ENCODE measurements at regions not wholly inside any gene's neighbourhood (a gene's known extent, or its start where the extent isn't known, plus 50 kb on each side); places are given as distances from the start of the nearest gene placed in this dataset.

- H3K9me3 ChIP-seq (ENCODE audit: control insufficient read depth, insufficient read depth, low read depth, low read length) = no peaks in the 10 kb centered on the region
- no peaks in the 10 kb centered on the region for H3K4me1 ChIP-seq (ENCODE audit: control insufficient read depth, insufficient read depth, low read length)
- H3K27ac ChIP-seq (ENCODE audit: extremely low read depth, low read depth, low read length) = no peak overlapping the region
- TF ChIP-seq, protein P1, sequence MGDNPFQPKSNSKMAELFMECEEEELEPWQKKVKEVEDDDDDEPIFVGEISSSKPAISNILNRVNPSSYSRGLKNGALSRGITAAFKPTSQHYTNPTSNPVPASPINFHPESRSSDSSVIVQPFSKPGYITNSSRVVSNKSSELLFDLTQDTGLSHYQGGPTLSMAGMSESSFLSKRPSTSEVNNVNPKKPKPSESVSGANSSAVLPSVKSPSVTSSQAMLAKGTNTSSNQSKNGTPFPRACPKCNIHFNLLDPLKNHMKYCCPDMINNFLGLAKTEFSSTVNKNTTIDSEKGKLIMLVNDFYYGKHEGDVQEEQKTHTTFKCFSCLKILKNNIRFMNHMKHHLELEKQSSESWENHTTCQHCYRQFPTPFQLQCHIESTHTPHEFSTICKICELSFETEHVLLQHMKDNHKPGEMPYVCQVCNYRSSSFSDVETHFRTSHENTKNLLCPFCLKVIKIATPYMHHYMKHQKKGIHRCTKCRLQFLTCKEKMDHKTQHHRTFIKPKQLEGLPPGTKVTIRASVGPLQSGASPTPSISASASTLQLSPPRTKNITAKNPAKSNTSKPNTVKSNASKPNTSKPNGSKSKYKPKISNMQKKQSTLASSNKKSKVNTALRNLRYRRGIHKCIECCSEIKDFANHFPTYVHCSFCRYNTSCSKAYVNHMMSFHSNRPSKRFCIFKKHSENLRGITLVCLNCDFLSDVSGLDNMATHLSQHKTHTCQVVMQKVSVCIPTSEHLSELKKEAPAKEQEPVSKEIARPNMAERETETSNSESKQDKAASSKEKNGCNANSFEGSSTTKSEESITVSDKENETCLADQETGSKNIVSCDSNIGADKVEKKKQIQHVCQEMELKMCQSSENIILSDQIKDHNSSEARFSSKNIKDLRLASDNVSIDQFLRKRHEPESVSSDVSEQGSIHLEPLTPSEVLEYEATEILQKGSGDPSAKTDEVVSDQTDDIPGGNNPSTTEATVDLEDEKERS (tag by site-specific recombination; IDR thresholded peaks at IDR 0.05) = no peak
- no peak for TF ChIP-seq ZNF561 (tag by site-specific recombination; IDR thresholded peaks at IDR 0.05; ENCODE audit: borderline replicate concordance)
- TF ChIP-seq, protein P2, sequence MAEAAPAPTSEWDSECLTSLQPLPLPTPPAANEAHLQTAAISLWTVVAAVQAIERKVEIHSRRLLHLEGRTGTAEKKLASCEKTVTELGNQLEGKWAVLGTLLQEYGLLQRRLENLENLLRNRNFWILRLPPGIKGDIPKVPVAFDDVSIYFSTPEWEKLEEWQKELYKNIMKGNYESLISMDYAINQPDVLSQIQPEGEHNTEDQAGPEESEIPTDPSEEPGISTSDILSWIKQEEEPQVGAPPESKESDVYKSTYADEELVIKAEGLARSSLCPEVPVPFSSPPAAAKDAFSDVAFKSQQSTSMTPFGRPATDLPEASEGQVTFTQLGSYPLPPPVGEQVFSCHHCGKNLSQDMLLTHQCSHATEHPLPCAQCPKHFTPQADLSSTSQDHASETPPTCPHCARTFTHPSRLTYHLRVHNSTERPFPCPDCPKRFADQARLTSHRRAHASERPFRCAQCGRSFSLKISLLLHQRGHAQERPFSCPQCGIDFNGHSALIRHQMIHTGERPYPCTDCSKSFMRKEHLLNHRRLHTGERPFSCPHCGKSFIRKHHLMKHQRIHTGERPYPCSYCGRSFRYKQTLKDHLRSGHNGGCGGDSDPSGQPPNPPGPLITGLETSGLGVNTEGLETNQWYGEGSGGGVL (tag by site-specific recombination; IDR thresholded peaks at IDR 0.05) = no peak
- no peak for TF ChIP-seq REPIN1 (tag by site-specific recombination; IDR thresholded peaks at IDR 0.05; ENCODE audit: low read depth)
- no peak for TF ChIP-seq ZNF239 (tag by site-specific recombination; IDR thresholded peaks at IDR 0.05)
- no peak for TF ChIP-seq ZBTB48 (tag by site-specific recombination; IDR thresholded peaks at IDR 0.05)
- TF ChIP-seq TRIM28 (IDR thresholded peaks at IDR 0.05; ENCODE audit: borderline replicate concordance, low read length) = no peak
- TF ChIP-seq ZNF174 (tag by site-specific recombination; IDR thresholded peaks at IDR 0.05) = no peak
- TF ChIP-seq ZNF138 (tag by site-specific recombination; IDR thresholded peaks at IDR 0.05; ENCODE audit: borderline replicate concordance) = no peak
- TF ChIP-seq ZNF133 (tag by site-specific recombination; IDR thresholded peaks at IDR 0.05) = no peak
- no peak for TF ChIP-seq ZBTB20 (tag by site-specific recombination; IDR thresholded peaks at IDR 0.05)
- no peak for TF ChIP-seq ZNF433 (tag by site-specific recombination; IDR thresholded peaks at IDR 0.05; ENCODE audit: low read depth)
- TF ChIP-seq, protein P3, sequence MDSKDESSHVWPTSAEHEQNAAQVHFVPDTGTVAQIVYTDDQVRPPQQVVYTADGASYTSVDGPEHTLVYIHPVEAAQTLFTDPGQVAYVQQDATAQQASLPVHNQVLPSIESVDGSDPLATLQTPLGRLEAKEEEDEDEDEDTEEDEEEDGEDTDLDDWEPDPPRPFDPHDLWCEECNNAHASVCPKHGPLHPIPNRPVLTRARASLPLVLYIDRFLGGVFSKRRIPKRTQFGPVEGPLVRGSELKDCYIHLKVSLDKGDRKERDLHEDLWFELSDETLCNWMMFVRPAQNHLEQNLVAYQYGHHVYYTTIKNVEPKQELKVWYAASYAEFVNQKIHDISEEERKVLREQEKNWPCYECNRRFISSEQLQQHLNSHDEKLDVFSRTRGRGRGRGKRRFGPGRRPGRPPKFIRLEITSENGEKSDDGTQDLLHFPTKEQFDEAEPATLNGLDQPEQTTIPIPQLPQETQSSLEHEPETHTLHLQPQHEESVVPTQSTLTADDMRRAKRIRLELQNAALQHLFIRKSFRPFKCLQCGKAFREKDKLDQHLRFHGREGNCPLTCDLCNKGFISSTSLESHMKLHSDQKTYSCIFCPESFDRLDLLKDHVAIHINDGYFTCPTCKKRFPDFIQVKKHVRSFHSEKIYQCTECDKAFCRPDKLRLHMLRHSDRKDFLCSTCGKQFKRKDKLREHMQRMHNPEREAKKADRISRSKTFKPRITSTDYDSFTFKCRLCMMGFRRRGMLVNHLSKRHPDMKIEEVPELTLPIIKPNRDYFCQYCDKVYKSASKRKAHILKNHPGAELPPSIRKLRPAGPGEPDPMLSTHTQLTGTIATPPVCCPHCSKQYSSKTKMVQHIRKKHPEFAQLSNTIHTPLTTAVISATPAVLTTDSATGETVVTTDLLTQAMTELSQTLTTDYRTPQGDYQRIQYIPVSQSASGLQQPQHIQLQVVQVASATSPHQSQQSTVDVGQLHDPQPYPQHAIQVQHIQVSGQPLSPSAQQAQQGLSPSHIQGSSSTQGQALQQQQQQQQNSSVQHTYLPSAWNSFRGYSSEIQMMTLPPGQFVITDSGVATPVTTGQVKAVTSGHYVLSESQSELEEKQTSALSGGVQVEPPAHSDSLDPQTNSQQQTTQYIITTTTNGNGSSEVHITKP (tag by site-specific recombination; IDR thresholded peaks at IDR 0.05) = no peak
- TF ChIP-seq ZNF146 (tag by site-specific recombination; IDR thresholded peaks at IDR 0.05) = no peak
- TF ChIP-seq ZNF311 (tag by site-specific recombination; IDR thresholded peaks at IDR 0.05; ENCODE audit: borderline replicate concordance) = no peak
- no peak for TF ChIP-seq ZEB2 (tag by site-specific recombination; IDR thresholded peaks at IDR 0.05)
- CTCF ChIA-PET = interaction anchor here (0.5 to 0.7 kb wide), 2 partner anchors 62 to 893 kb away, joined by 3 to 4 read pairs; no protein-coding TSS in a partner anchor
- no peak overlapping the region for H3K4me3 ChIP-seq (ENCODE audit: low read depth, low read length)
- POLR2A ChIA-PET = no interaction called here
- H3K36me3 ChIP-seq (ENCODE audit: control insufficient read depth in 2 of 2, insufficient read depth in 1 of 2, low read length in 2 of 2) = no peaks in the 10 kb centered on the region
Measured at GRCh38 chr10:4154191-4154715, 369.2 kb upstream of the KLF6 start.

DNA sequence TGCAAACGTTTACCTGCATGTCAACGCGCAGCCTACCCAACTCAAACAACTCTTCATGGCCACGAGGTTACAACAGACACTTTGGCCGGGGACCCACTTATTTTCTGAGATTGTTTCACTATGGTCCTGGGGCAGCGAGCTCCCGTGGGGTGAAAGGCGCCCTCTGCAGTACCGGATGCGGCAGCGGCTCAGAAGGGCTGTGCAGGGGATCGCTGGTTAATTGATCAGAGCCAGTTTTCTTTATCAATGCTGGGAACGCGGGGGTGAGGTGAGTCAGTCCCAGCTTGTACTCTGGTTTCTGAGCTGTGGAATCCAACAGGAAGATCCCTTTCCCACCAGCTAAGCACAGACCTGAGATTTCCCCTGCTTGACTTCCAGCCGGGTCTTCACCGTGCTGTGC, 366.5 kb upstream of the KLF6 start:
- no peaks in the 10 kb centered on the region for H3K36me3 ChIP-seq (ENCODE audit: control insufficient read depth in 2 of 2, insufficient read depth in 1 of 2, low read length in 2 of 2)
- H3K9me3 ChIP-seq (ENCODE audit: control insufficient read depth, insufficient read depth, low read depth, low read length) = no peaks in the 10 kb centered on the region
- H3K4me3 ChIP-seq (ENCODE audit: low read depth, low read length) = no peak overlapping the region
- no peaks in the 10 kb centered on the region for H3K4me1 ChIP-seq (ENCODE audit: control insufficient read depth, insufficient read depth, low read length)
- ChIA-PET CTCF (interaction anchor here (0.6 kb wide), 1 partner anchor 87 kb away, joined by 3 read pairs; no protein-coding TSS in a partner anchor), POLR2A (no interaction called here)
- H3K27ac ChIP-seq (ENCODE audit: extremely low read depth, low read depth, low read length) = no peak overlapping the region
- TF ChIP-seq, protein P4, sequence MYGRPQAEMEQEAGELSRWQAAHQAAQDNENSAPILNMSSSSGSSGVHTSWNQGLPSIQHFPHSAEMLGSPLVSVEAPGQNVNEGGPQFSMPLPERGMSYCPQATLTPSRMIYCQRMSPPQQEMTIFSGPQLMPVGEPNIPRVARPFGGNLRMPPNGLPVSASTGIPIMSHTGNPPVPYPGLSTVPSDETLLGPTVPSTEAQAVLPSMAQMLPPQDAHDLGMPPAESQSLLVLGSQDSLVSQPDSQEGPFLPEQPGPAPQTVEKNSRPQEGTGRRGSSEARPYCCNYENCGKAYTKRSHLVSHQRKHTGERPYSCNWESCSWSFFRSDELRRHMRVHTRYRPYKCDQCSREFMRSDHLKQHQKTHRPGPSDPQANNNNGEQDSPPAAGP (tag by site-specific recombination; IDR thresholded peaks at IDR 0.05) = no peak
- TF ChIP-seq ZNF792 (tag by site-specific recombination; IDR thresholded peaks at IDR 0.05) = no peak
- no peak for TF ChIP-seq ZBTB1 (tag by site-specific recombination; IDR thresholded peaks at IDR 0.05)
- no peak for TF ChIP-seq ZNF174 (tag by site-specific recombination; IDR thresholded peaks at IDR 0.05)
